ENCODE measurements at regions not wholly inside any gene's neighbourhood (a gene's known extent, or its start where the extent isn't known, plus 50 kb on each side); places are given as distances from the start of the nearest gene placed in this dataset.

DNA sequence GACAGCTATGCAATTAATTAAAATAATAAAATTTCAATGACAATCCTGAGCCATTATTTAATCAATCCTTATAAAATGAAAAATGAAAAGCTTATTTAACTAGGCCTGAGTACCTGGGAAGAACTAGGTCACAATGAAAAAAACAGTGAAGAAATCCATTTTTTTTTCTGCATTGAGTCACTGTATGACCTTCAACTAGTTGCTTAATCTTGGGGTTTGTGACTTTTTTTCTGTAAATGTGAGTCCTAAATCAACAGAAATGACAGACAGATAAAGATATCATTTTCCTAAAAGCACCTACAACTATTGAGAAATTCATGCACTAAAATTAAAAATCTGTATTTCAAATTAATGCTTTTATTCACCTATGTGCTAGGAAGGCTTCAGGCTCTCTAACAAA lies 96.8 kb downstream of the TMEM26 start:
- no peak for DNase-seq (ENCODE audit: low read depth in 2 of 2)

DNA sequence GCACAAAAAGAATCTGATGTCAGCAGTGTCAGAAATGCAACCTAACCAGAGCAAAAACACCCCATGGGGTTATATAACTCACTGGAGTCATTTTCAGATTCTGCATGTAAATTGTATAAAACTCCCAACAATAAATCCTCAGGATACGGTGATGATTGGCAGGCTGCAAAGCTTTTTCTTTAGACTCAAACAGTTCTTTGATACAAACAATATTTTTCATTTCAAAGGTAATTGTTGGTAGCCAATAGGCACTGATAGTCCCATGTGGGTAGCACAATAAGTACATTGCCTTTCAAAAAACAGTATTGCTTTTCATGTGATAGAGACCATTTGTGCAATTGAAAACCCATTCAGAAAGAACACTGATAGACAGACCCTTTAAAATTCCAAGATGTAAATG lies 98.0 kb downstream of the TMEM26 start:
- DNase-seq (ENCODE audit: low read depth in 2 of 2): no peak

DNA sequence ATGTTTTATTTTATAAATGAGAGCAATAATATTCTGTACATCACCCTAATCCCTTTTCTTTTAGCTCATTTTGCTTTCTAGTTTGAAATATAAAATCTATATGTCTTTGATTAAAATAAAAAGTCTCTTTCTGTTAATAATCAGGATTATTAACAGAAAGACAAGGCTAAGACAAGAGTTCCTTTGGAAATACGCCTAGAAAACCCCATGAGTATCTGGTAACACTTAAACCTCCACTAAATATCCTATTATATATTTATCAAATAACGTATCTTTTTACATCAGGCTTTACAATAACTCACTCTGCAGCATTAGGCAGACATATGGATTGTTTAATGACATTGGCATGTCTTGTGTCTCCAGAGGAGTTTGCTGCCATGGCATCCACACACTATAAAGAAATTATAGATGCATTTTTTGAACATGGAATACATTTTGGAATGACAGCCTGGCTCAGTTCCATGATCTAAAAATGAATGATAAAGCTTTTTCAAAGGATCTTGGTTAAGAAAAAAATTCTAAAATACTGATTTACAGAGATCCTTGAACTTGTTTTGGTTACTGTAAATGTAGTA lies 98.7 kb downstream of the TMEM26 start:
- peak in 1 of 2 experiments; percentile 5 for DNase-seq (ENCODE audit: low read depth in 2 of 2)

DNA sequence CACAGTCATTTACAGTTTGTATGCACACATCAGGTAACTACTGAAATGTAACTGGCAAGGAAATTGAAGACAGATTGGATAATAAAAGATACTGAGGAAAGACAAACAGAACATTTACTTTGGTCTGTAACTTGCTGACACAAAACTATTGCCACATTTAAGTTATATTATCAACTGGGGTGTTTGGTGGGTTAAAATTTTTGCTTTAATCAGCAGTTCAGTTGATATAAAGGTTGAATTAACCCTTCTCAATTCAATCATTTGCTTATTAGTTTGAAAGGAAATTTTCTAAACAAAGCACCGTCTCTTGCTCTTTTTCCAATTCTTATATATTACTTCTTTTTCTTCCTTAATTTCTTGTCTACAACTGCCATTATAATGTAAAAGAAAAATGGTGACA lies 102.4 kb downstream of the TMEM26 start:
- DNase-seq (ENCODE audit: low read depth in 2 of 2): no peak

DNA sequence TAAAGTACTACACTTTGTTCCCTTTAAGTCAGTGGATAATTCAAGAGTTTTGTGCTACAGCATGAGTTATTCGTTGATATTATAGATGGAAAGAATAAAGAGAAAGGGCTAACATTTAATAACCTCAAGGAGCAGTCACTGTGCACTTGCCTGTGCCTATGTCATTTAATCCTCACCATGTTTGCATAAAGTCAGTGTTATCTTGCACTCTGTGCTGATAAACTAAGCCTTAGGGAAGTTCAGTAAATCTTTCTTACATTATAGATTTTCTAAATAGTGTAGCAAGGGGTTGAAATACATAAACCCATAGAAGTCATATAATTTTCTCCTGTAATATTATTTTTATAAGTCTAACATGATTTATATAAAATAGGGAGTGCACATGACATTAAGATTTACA lies 103.1 kb downstream of the TMEM26 start:
- no peak for DNase-seq (ENCODE audit: low read depth in 2 of 2)

DNA sequence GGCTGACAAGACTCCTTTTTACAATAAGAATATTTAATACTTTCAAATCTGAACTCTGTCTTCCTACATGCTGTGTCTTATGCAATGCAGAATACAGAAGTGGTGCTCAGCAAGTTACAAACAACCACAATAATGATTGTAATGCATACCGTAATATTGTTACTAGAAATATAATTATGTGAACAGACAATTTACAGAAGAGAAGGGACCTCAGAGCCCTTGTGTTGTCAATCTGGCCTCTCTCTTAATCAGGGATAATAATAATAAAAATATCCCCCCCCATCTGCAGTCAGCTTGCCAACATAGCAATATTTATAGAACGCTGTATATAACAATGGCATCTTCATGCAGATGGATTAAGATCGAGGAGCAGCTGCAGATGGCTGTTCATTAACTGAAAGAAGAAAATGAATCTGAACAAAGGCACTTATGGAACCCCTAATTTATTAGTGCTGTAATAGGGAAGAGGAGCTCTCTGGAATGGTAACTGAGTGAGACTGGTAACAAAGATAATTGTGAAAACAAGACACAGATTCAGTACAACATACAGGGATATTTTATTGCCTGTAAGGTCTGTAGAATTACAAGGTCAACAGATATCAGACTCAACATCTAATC lies 106.3 kb downstream of the TMEM26 start:
- peak in 1 of 2 experiments; percentile 13 for DNase-seq (ENCODE audit: low read depth in 2 of 2)

DNA sequence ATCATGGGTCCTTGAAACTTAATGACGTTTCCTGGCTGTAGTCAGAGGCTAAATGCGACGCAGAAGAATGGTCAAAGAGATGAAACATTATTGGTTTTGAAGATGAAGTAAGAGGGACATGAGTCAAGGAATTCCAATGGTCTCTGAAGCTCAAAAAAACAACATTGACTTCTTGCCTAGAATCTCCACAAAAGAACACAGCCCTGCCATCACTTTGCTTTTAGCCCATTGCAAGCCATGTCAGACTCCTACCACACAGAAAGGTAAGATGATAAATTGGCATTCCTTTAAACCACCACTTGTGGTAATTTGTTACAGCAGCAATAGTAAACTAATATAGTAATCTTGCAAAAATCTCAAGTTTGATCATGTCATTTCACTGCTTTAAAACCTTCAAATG lies 109.4 kb downstream of the TMEM26 start:
- DNase-seq (ENCODE audit: low read depth in 2 of 2): no peak

DNA sequence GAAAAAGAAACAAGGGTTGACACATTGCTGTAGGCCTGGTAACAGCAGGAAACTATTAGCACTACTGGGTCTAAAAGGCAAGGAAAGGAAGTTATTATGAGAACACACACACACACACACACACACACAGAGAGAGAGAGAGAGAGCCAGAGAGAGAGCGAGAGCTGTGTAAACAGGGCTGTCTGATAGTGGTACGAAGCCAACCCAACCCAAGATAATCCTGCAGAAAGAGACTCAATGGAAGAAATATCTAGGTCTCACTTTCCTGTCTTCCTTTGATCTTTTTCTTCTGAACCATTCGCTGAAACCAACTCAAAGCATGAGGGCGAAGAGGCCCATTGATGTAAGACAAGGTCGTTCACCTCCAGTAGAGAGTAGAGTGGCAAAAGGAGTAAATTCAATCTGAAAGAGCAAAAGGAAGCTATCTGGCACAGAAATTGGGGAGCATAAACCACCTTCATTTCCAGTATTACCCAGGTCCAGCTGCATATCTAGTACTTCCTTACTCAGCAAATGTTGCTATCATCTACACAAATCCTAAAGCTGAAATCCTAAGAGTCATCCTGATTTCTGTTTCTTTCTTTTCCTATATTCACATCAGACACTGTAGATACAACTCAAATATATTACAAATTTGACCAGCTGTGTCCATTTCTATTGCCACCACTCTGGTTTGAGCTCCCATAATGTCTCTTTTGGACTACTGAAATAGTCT lies 110.2 kb downstream of the TMEM26 start:
- no peak for DNase-seq (ENCODE audit: low read depth in 2 of 2)

DNA sequence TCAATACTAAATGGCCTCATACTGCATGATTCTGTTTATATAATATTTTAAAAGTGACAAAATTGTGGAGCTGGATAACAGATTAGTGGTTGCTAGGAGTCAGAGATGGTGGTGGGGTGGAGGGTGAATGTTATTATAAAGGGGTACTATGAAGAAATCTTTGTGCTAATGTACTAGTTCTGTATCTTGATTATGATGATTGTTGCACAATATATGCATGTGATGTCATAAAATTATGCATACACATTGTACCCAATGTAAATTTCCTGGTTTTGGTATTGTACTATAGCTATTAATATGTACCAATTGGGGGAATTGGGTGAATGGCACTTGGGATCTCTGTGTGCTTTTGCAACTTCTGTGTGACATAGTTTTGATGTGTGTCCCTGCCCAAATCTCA lies 112.2 kb downstream of the TMEM26 start:
- no peak for DNase-seq (ENCODE audit: low read depth in 2 of 2)

DNA sequence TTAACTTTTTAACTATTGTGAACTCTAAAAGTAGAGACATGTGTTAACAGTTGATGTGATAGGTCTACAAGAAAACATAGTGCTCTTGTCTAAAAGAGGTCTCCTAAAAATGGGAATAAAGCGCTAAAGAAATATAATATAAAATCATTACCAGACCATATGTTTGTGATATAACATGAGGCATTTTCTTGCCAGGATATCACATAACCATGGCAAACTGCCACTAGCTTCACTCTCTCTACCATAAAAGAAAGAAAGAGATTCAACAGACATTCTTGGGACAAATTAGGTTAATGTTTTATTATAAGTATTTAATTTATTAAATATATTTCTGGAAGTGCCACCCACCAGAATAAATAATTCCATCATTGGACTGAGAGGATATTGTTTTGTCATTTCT lies 115.0 kb downstream of the TMEM26 start:
- DNase-seq (ENCODE audit: low read depth in 2 of 2): no peak

DNA sequence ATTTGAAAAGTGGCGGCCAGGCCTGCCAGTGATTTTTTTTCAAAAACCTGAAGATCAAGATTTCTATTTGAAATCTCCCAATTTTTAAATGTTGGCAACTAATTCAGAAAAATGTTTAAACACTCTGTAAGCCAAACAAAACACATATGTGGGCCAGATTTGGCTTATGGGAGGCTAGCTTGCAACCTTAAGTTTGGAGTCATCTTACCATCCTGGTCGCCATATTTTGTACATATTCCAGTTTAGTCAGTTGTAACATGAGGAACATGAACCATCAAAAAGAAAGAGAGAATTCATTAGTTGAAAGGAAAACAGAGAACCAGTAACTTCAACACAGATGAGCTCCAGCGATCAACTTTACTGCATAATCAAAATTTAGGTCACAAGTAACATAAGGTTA lies 115.4 kb downstream of the TMEM26 start:
- no peak for DNase-seq (ENCODE audit: low read depth in 2 of 2)

DNA sequence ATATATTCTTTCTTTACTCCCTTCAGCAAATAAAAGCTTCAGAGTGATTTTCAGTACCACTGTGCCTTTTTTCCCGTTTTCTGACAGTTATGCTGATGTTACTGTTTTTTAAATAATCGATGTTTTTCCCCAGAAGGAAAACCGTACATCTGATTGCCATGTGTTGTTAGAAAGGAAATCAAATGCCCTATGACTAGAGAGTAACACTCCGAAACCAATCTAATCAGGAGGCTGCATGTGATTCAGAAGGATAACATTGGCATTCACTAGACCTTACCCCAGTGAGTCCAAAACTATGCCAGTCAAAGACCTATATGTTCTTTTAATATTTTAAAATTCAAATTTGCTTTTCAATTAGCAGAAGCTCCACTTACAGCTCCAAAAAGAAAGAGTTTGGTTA lies 116.3 kb downstream of the TMEM26 start:
- DNase-seq (ENCODE audit: low read depth in 2 of 2): no peak

DNA sequence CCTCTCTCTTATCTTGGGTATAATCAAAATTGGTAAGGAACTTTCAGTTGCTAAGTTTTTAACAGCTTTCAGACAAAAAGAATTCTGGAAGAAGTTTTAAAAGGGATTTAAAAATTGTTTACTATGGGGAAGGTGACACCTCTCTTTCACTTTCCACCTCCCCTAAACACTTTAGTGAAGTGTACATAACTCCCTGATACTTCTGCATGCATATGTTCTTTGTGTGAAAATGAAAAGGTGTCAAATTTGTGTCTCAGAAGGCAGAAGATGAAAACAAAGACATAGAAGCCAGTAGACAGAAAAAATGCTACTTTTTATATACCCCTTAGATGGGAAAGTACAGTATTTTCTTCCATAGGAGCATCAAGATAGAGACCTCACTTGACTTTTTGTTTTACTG lies 117.8 kb downstream of the TMEM26 start:
- no peak for DNase-seq (ENCODE audit: low read depth in 2 of 2)

DNA sequence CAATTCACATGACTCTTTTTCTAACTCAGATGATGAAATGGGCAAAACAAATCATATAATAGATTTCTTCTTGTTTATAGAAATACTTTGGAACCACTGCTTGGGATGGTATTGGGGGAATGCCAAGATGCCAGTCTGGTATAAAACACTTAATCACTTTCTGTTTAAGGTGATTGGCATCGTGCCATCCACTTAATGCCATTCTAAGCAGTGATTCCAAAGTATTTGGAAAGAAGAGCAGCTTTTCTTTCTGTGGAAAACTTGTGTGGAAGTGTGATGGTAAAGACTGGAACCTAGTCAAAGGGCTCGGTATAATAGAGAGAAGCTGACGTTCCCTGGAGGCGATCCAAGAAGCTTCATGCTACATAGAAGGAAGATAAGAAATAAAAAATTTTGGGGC lies 120.6 kb downstream of the TMEM26 start:
- no peak for DNase-seq (ENCODE audit: low read depth in 2 of 2)

DNA sequence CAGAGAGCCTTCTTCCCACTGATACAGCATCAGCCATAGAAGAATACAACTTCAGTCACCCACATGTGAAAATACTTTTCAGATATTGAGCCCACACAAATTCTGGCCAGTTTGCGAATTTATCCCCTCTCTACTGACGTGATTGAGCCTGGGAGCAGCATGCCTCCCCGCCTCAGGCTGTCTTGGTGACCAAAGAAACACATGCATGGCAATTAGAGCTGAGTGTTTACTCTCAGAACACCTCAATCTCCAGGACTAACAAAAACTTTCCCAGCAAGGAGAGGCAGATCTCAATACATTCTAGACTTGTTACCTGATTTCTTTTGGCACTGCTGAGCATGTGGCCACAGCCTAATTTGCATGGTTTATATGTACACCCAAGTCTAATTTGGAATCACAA lies 122.5 kb downstream of the TMEM26 start:
- no peak for DNase-seq (ENCODE audit: low read depth in 2 of 2)

DNA sequence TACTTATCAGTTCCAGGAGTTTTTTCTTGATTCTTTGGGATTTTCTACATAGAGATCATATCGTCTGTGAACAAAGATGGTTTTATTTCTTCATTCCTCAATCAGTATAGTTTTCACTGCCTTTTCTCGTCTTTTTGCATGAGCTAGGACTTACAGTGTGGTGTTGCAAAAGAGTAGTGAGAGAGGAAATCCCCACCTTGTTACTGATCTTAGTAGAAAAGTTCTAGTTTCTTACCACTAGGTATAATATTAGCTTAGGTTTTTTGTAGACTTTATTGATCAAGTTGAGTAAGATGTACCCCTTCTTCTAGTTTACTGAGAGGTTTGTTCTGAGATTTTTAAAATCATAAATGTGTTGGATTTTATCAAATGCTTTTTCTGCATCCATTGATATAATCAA lies 123.3 kb downstream of the TMEM26 start:
- DNase-seq (ENCODE audit: low read depth in 2 of 2): no peak

DNA sequence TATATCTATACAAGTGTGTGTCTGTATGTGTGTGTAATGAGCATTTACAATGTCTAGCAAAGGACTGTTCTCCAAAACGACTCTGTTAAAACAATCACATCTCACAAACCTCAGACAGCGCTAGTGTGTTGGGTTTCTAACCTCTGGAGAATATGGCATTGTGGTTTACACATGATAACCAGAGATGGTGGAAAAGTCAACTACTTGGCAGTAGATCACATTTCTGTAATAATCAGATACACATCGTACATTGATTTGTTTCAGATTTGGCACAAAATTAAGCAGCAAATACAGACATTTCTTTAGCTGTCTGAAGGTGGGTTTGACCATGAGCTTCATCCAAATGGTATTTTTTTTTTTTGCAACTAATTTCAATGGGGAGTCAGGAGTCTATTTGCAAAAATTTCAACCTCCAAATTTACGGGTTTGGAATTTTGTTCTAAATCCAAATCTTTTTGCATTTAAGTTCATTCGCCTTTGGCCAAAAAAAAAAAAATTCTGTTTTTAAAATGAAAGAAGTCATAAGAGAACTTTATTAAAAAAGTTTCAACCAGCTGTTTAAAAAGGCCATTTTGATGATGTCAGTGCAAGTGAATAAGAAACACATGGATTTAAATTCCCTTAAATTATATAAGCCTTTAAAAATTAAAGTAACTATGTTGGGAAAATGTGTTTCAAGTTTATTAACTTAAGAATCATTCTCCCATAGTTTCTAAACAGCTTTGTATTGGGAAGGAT lies 127.8 kb downstream of the TMEM26 start:
- DNase-seq (ENCODE audit: low read depth in 2 of 2): peak in 1 of 2 experiments; percentile 52

DNA sequence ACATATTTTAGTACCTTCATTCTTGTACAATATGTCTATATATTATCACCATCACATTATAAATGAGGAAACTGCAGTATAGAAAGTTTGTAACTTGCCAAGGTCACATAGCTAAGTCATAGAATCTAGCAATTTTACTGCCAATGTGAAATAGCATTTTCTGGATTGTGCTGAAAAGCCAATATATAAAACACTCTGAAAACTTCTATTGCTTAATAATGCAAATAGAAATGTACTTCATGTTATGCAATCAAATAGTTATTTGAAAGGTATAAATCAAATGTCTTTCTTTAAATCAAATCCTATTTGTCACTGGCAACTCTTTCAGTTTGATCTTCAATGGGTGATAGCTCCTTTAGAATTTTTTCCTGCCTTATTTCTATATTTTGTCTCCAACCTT lies 129.5 kb downstream of the TMEM26 start:
- DNase-seq (ENCODE audit: low read depth in 2 of 2): no peak

DNA sequence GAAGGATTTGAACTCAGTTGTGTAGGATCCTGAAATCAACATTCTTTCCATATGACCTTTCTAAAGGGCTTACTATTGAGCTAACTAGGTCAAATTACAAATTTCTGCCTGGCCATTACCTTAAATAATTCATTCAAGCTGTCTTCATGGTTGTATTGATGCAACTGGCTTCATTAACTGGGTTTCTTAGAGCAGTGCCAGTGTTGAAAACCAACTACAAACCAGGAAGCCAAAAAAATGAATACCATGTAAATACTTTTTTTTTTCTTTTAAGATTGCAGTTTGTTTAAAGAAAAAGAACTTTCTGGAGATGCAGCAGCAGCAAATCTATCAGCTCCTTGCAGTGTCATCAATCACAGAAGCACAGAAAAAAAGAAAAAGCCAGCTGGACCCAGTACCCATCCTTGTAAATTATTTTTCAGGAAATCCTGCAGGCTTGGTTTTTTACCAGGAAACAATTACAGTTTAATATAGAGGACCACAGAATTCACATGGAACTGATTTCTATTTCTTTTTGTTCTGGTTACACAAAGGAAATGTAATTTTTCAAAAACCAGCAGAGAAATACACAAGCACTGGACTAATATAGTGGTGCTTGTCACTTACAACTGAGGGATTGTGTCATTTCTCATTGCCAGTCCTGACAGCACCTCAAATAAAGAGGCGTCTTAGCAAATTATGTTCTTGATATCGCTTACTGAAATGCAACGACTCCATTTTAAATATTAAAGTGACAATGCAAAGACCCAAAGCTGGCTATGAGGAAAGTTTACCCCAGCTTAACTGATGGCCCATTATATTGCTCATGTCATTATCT lies 131.9 kb downstream of the TMEM26 start:
- DNase-seq (ENCODE audit: low read depth in 2 of 2): no peak

DNA sequence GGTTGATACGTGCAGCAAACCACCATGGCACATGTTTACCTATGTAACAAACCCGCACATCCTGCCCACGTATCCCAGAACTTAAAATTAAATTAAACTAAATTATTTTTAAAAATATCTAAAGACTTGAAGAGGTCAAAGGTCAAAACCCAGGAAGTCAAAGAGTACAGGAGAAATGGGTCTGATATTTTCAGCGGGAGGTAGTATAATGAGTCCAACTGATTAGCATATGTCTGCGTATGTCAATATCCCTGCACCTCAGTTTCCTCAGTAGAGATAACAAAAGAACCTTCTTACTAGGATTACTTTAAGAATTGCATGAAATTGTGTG lies 133.0 kb downstream of the TMEM26 start:
- no peak for DNase-seq (ENCODE audit: low read depth in 2 of 2)

DNA sequence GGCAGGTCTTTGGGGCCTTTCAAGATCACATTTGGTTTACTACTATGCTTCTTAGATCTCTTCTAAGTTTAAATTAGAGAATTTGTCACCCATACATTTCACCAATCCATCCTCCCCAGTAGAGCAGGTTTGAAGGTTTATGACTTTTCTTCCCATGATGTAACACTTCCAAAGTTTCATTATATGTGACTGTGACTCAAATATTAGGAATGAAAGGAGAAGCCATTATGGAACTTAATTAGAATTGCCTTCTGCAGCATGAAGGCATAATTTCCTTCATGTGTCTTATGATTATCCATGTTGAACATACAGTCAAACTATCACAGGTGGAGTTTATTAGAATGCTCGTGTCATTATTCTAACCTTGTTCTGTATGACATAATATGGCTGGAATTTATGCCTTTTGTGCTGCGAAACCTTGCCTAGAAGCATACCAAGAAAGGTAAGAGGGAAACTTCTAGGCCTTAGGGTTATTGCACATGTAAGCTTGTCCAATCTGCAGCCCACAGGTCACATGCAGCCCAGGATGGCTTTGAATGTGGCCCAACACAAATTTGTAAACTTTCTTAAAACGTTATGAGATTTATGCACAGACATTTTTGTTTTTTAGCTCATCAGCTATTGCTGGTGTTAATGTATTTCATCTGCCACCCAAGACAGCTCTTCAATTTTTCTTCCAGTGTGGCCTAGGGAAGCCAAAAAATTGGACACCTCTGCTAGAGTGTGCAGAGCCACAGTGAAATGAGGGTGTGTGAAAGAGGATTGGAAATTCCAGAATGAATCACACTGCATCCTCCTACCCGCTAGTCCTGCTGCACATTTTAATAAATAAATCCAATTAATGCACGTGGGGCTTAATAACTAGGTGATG lies 133.6 kb downstream of the TMEM26 start:
- no peak for DNase-seq (ENCODE audit: low read depth in 2 of 2)

Data from fibroblast of skin of left quadriceps (primary cell).